Type B pancreatic cell (in vitro differentiated cells): ENCODE measurements at regions not wholly inside any gene's neighbourhood (a gene's known extent, or its start where the extent isn't known, plus 50 kb on each side); places are given as distances from the start of the nearest gene placed in this dataset.
"Not testable (repeated sequence)": the region's sequence is repeated elsewhere in the genome, so short reads cannot be mapped to it uniquely, and the experiment has no call there.

ENCODE experiments used
- DNase-seq: peaks from one replicate; pipeline ENCODE4 v3.0.0; 2021; ENCODE audit warnings: mixed read lengths; ENCODE audit not compliant: unreplicated experiment; ENCODE audit errors: extremely low spot score
- H3K27ac Mint-ChIP-seq: 2 replicates; pipeline ENCODE4 v1.8.0; 2021; ENCODE audit warnings: mild to moderate bottlenecking, mixed read lengths
- H3K27me3 Mint-ChIP-seq: 2 replicates; pipeline ENCODE4 v1.8.0; 2021; ENCODE audit warnings: mixed read lengths
- H3K36me3 Mint-ChIP-seq: 2 replicates; pipeline ENCODE4 v1.8.0; 2021; ENCODE audit warnings: mixed read lengths
- H3K4me1 Mint-ChIP-seq: one replicate; pipeline ENCODE4 v1.8.0; 2021; ENCODE audit warnings: mixed read lengths; ENCODE audit not compliant: unreplicated experiment
- H3K4me3 Mint-ChIP-seq: 2 replicates; pipeline ENCODE4 v1.8.0; 2021; ENCODE audit warnings: mild to moderate bottlenecking, mixed read lengths
- H3K9me3 Mint-ChIP-seq: 2 replicates; pipeline ENCODE4 v1.8.0; 2021; ENCODE audit warnings: mixed read lengths
- CTCF ChIP-seq: fragments of 200-600 bp; sonication (generic); conservative IDR thresholded peaks from 2 replicates; pipeline ENCODE4 v1.5.0; 2021; ENCODE audit warnings: antibody characterized with exemption, mild to moderate bottlenecking

GRCh38 chr2:215726070-215726469 lies 287.3 kb downstream of the MREG start:
- TF ChIP-seq CTCF: no peak
- Mint-ChIP-seq H3K36me3 (no peaks in the 10 kb centered on the region), H3K27ac (no peak overlapping the region), H3K4me3 (no peak overlapping the region), H3K9me3 (no peaks in the 10 kb centered on the region), H3K27me3 (no peaks in the 10 kb centered on the region), H3K4me1 (no peaks in the 10 kb centered on the region)
- DNase-seq: no peak

- Mint-ChIP-seq H3K4me3 (no peak overlapping the region), H3K27ac (no peak overlapping the region), H3K4me1 (peaks cover 3% of the 10 kb centered on the region), H3K27me3 (no peaks in the 10 kb centered on the region), H3K36me3 (no peaks in the 10 kb centered on the region), H3K9me3 (no peaks in the 10 kb centered on the region)
- DNase-seq: no peak
- no peak for TF ChIP-seq CTCF
Observed at GRCh38 chr2:215724146-215724545, 288.3 kb upstream of the FN1 start.

- H3K27ac Mint-ChIP-seq: no peak overlapping the region
- DNase-seq: no peak
- H3K9me3 Mint-ChIP-seq: no peaks in the 10 kb centered on the region
- H3K4me1 Mint-ChIP-seq: peaks cover 8% of the 10 kb centered on the region
- no peaks in the 10 kb centered on the region for H3K36me3 Mint-ChIP-seq
- TF ChIP-seq CTCF: no peak
- H3K4me3 Mint-ChIP-seq: no peak overlapping the region
- H3K27me3 Mint-ChIP-seq: no peaks in the 10 kb centered on the region
Observed at GRCh38 chr2:215723631-215724011, 287.8 kb upstream of the FN1 start.

- DNase-seq: no peak
- H3K4me1 Mint-ChIP-seq: peaks cover 10% of the 10 kb centered on the region
- no peak for TF ChIP-seq CTCF
Observed at GRCh38 chr2:215722986-215723630, 287.2 kb upstream of the FN1 start.

GRCh38 chr2:215722125-215722524 lies 286.3 kb upstream of the FN1 start:
- H3K27me3 Mint-ChIP-seq: no peaks in the 10 kb centered on the region
- no peaks in the 10 kb centered on the region for H3K9me3 Mint-ChIP-seq
- no peak overlapping the region for H3K27ac Mint-ChIP-seq
- no peaks in the 10 kb centered on the region for H3K36me3 Mint-ChIP-seq
- TF ChIP-seq CTCF: no peak
- H3K4me3 Mint-ChIP-seq: no peak overlapping the region
- DNase-seq: no peak
- peaks cover 14% of the 10 kb centered on the region for H3K4me1 Mint-ChIP-seq

More at GRCh38 chr2:215722986-215723630, 287.2 kb upstream of the FN1 start:
- no peak overlapping the region for H3K27ac Mint-ChIP-seq
- no peaks in the 10 kb centered on the region for H3K9me3 Mint-ChIP-seq
- no peaks in the 10 kb centered on the region for H3K36me3 Mint-ChIP-seq
- no peaks in the 10 kb centered on the region for H3K27me3 Mint-ChIP-seq
- H3K4me3 Mint-ChIP-seq: no peak overlapping the region

- not testable (repeated sequence) for H3K4me3 Mint-ChIP-seq, DNase-seq, H3K27me3 Mint-ChIP-seq, H3K36me3 Mint-ChIP-seq, H3K9me3 Mint-ChIP-seq, H3K27ac Mint-ChIP-seq
- H3K4me1 Mint-ChIP-seq: peaks cover 14% of the 10 kb centered on the region
Observed at GRCh38 chr2:215721515-215721914, 285.6 kb upstream of the FN1 start.
